ENCODE measurements at regions not wholly inside any gene's neighbourhood (a gene's known extent, or its start where the extent isn't known, plus 50 kb on each side); places are given as distances from the start of the nearest gene placed in this dataset.

- TF ChIP-seq CTCF (IDR thresholded peaks at IDR 0.05; ENCODE audit: poor library complexity) (no peak), EZH2phosphoT487 (IDR thresholded peaks at IDR 0.05; ENCODE audit: low read depth, severe bottlenecking, unreplicated experiment) (no peak)
Observed at GRCh38 chr13:58682616-58683015, 1051.1 kb downstream of the PCDH17 start.

All from hepatocyte (in vitro differentiated cells).